HEK293 (cell line): ENCODE measurements at regions not wholly inside any gene's neighbourhood (a gene's known extent, or its start where the extent isn't known, plus 50 kb on each side); places are given as distances from the start of the nearest gene placed in this dataset.
"Not testable (repeated sequence)": the region's sequence is repeated elsewhere in the genome, so short reads cannot be mapped to it uniquely, and the experiment has no call there.

Experiments used
- CTCF ChIA-PET: fragments of 350-600 bp; formaldehyde crosslinking; extraction: SDS; loops from one replicate; lab custom pipeline; 2021; ENCODE audit warnings: antibody characterized with exemption; lab: Yijun Ruan, JAX
- POLR2A ChIA-PET: fragments of 300-600 bp; formaldehyde crosslinking; extraction: SDS; loops from one replicate; lab custom pipeline; 2020; ENCODE audit warnings: antibody characterized with exemption, inconsistent platforms; lab: Yijun Ruan, JAX
- H3K27ac ChIP-seq: fragments of 200-500 bp; sonication (Bioruptor generic); 2 replicates; pipeline ENCODE4 v1.5.1; 2014; ENCODE audit warnings: low read depth, low read length, control low read depth, inconsistent platforms; ENCODE audit errors: extremely low read depth
- H3K36me3 ChIP-seq, 2 experiments: fragments of 200-500 bp in 1 of 2; sonication (Bioruptor generic) in 1 of 2; 1 replicate in 1 of 2; 2 replicates in 1 of 2; pipeline ENCODE4 v1.5.1; 2014 to 2017; ENCODE audit warnings: inconsistent platforms in 2 of 2, low read length in 2 of 2; ENCODE audit not compliant: control insufficient read depth in 2 of 2, insufficient read depth in 1 of 2
- H3K4me1 ChIP-seq: fragments of 200-500 bp; sonication (Bioruptor generic); 2 replicates; pipeline ENCODE4 v1.5.1; 2014; ENCODE audit warnings: mild to moderate bottlenecking, low read length, inconsistent platforms; ENCODE audit not compliant: control insufficient read depth, insufficient read depth
- H3K4me3 ChIP-seq: 2 replicates; pipeline ENCODE4 v1.5.1; 2011; ENCODE audit warnings: low read depth, mild to moderate bottlenecking, control low read depth, low read length, moderate library complexity
- H3K9me3 ChIP-seq: fragments of 200-500 bp; sonication (Bioruptor generic); 2 replicates; pipeline ENCODE4 v1.5.1; 2014; ENCODE audit warnings: low read depth, low read length, inconsistent platforms; ENCODE audit not compliant: control insufficient read depth, insufficient read depth
- GFI1B ChIP-seq: fragments of 450-650 bp; formaldehyde crosslinking; IDR thresholded peaks from 2 replicates; pipeline ENCODE4 v1.5.1; 2016; ENCODE audit warnings: missing biosample characterization, missing genetic modification characterization
- HOXA7 ChIP-seq: sonication (generic); formaldehyde crosslinking; IDR thresholded peaks from 2 replicates; pipeline ENCODE4 v1.8.1; 2022; ENCODE audit warnings: missing genetic modification reagents, borderline replicate concordance
- SP3 ChIP-seq: fragments of 450-650 bp; formaldehyde crosslinking; IDR thresholded peaks from 2 replicates; pipeline ENCODE4 v1.5.1; 2016; ENCODE audit warnings: missing biosample characterization, missing genetic modification characterization
- TSHZ1 ChIP-seq: fragments of 450-650 bp; formaldehyde crosslinking; IDR thresholded peaks from 2 replicates; pipeline ENCODE4 v1.5.1; 2016; ENCODE audit warnings: missing biosample characterization, missing genetic modification characterization, borderline replicate concordance
- YY2 ChIP-seq: fragments of 450-650 bp; formaldehyde crosslinking; IDR thresholded peaks from 2 replicates; pipeline ENCODE4 v1.5.1; 2016; ENCODE audit warnings: missing biosample characterization, missing genetic modification characterization
- ZIC2 ChIP-seq: fragments of 450-650 bp; formaldehyde crosslinking; IDR thresholded peaks from 2 replicates; pipeline ENCODE4 v1.5.1; 2016; ENCODE audit warnings: missing biosample characterization, missing genetic modification characterization
- ZNF146 ChIP-seq: fragments of 450-650 bp; formaldehyde crosslinking; IDR thresholded peaks from 2 replicates; pipeline ENCODE4 v1.5.1; 2016; ENCODE audit warnings: missing biosample characterization, missing genetic modification characterization
- ZNF157 ChIP-seq: fragments of 450-650 bp; formaldehyde crosslinking; IDR thresholded peaks from 2 replicates; pipeline ENCODE4 v1.5.1; 2016; ENCODE audit warnings: missing biosample characterization, missing genetic modification characterization
- ZNF16 ChIP-seq: fragments of 450-650 bp; formaldehyde crosslinking; IDR thresholded peaks from 2 replicates; pipeline ENCODE4 v1.5.1; 2016; ENCODE audit warnings: low read depth, missing biosample characterization, missing genetic modification characterization
- ZNF214 ChIP-seq: fragments of 450-650 bp; formaldehyde crosslinking; IDR thresholded peaks from 2 replicates; pipeline ENCODE4 v1.5.1; 2017; ENCODE audit warnings: missing biosample characterization, mild to moderate bottlenecking, missing genetic modification characterization, borderline replicate concordance
- ZNF248 ChIP-seq: fragments of 450-650 bp; formaldehyde crosslinking; IDR thresholded peaks from 2 replicates; pipeline ENCODE4 v1.5.1; 2017; ENCODE audit warnings: missing biosample characterization, missing genetic modification characterization
- ZNF350 ChIP-seq: fragments of 450-650 bp; formaldehyde crosslinking; IDR thresholded peaks from 2 replicates; pipeline ENCODE4 v1.5.0; 2017; ENCODE audit warnings: missing biosample characterization, mild to moderate bottlenecking, missing genetic modification characterization
- ZNF416 ChIP-seq: fragments of 450-650 bp; formaldehyde crosslinking; IDR thresholded peaks from 2 replicates; pipeline ENCODE4 v1.5.1; 2016; ENCODE audit warnings: missing biosample characterization, missing genetic modification characterization
- ZNF423 ChIP-seq: fragments of 450-650 bp; formaldehyde crosslinking; IDR thresholded peaks from 2 replicates; pipeline ENCODE4 v1.5.1; 2016; ENCODE audit warnings: missing biosample characterization, missing genetic modification characterization
- ZNF510 ChIP-seq: fragments of 450-650 bp; formaldehyde crosslinking; IDR thresholded peaks from 2 replicates; pipeline ENCODE4 v1.5.1; 2018; ENCODE audit warnings: mild to moderate bottlenecking, missing genetic modification characterization, missing biosample characterization; ENCODE audit not compliant: insufficient replicate concordance
- ZNF654 ChIP-seq: fragments of 450-650 bp; formaldehyde crosslinking; IDR thresholded peaks from 2 replicates; pipeline ENCODE4 v1.5.1; 2016; ENCODE audit warnings: low read depth, missing biosample characterization, missing genetic modification characterization
- ZNF704 ChIP-seq: fragments of 450-650 bp; formaldehyde crosslinking; IDR thresholded peaks from 2 replicates; pipeline ENCODE4 v1.5.1; 2016; ENCODE audit warnings: missing biosample characterization, missing genetic modification characterization
- ZSCAN5A ChIP-seq: fragments of 450-650 bp; formaldehyde crosslinking; IDR thresholded peaks from 2 replicates; pipeline ENCODE4 v1.5.1; 2016; ENCODE audit warnings: missing biosample characterization, missing genetic modification characterization
- TF ChIP-seq, protein P1 (sequence below): fragments of 450-650 bp; formaldehyde crosslinking; IDR thresholded peaks from 2 replicates; pipeline ENCODE4; 2016; ENCODE audit warnings: missing biosample characterization, missing genetic modification characterization
- TF ChIP-seq, protein P2 (sequence below): fragments of 450-650 bp; formaldehyde crosslinking; IDR thresholded peaks from 2 replicates; pipeline ENCODE4 v1.5.1; 2017; ENCODE audit warnings: missing biosample characterization, mild to moderate bottlenecking, missing genetic modification characterization, moderate library complexity

GRCh38 chr5:79886456-79886855 is 104.6 kb downstream of the MTX3 start (continued):
- TF ChIP-seq, protein P1, sequence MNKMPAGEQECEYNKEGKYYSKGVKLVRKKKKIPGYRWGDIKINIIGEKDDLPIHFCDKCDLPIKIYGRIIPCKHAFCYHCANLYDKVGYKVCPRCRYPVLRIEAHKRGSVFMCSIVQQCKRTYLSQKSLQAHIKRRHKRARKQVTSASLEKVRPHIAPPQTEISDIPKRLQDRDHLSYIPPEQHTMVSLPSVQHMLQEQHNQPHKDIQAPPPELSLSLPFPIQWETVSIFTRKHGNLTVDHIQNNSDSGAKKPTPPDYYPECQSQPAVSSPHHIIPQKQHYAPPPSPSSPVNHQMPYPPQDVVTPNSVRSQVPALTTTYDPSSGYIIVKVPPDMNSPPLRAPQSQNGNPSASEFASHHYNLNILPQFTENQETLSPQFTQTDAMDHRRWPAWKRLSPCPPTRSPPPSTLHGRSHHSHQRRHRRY (tag by site-specific recombination) = no peak
- no peak for TF ChIP-seq ZNF214 (tag by site-specific recombination)

DNA sequence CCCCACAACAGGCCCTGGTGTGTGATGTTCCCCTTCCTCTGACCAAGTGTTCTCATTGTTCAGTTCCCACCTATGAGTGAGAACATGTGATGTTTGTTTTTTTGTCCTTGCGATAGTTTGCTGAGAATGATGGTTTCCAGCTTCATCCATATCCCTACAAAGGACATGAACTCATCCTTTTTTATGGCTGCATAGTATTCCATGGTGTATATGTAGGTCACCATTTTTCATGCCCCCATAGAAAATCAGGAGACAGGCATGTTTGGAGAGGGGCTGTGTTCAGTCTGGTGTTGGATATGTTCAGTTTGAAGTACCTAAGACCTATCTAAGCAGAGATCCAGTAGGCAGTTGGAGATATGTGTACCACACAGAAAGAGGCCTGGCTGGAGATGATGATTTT is 111.2 kb downstream of the MTX3 start:
- CTCF ChIA-PET = interaction anchor here (1.0 kb wide), 2 partner anchors 13 to 109 kb away, joined by 3 to 5 read pairs; no protein-coding TSS in a partner anchor
- POLR2A ChIA-PET = not testable (repeated sequence)

GRCh38 chr5:79878721-79879336 is 112.2 kb downstream of the MTX3 start:
- H3K36me3 ChIP-seq = no peaks in the 10 kb centered on the region
- H3K9me3 ChIP-seq = no peaks in the 10 kb centered on the region
- TF ChIP-seq ZNF654 = peak; percentile 16
- TF ChIP-seq SP3 = no peak
- POLR2A ChIA-PET = interaction anchor here (0.5 kb wide), 1 partner anchor 262 kb away, joined by 9 read pairs; no protein-coding TSS in a partner anchor
- H3K4me1 ChIP-seq = no peaks in the 10 kb centered on the region
- CTCF ChIA-PET = interaction anchor here (0.5 to 2.1 kb wide), 22 partner anchors 9 to 429 kb away, joined by 3 to 25 read pairs (median 3); partner anchors contain the start of gene MTX3
- no peak overlapping the region for H3K4me3 ChIP-seq
- no peak overlapping the region for H3K27ac ChIP-seq

More for the DNA sequence above, 111.2 kb downstream of the MTX3 start:
- peak; percentile 82 for TF ChIP-seq ZNF146 (tag by site-specific recombination)
- not testable (repeated sequence) for H3K4me1 ChIP-seq, H3K4me3 ChIP-seq, H3K36me3 ChIP-seq, H3K9me3 ChIP-seq, H3K27ac ChIP-seq

DNA sequence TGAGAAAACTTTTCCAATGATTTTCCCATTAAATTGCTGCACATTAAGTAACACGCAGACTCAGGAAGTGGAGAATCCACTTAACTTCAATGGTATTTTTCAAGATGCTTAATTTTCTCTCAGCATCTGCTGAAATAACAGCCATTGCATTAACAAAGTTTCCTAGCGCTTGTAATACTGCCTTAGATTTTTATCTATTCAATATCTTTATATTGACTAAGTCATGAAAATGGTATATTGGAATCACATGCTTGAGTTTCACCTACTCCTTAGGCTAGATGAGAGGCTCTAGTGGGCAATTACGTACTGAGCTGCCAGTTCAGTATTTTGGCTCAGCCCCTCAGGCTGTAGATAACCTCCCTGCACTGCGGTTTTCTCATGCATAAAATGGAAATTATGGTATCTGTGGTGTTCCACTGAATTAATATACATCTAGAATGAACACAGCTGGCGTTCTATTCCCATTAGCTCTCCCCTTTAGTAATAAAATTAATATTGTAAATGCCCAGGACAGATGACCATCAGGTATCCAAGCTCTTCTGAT is 112.9 kb downstream of the MTX3 start:
- Histone ChIP-seq H3K9me3 (no peaks in the 10 kb centered on the region), H3K36me3 (no peaks in the 10 kb centered on the region), H3K27ac (no peak overlapping the region), H3K4me1 (no peaks in the 10 kb centered on the region), H3K4me3 (no peak overlapping the region)
- CTCF ChIA-PET = interaction anchor here (0.6 to 2.1 kb wide), 15 partner anchors 10 to 430 kb away, joined by 3 to 25 read pairs (median 4); no protein-coding TSS in a partner anchor
- POLR2A ChIA-PET = no interaction called here
- no peak for TF ChIP-seq ZIC2 (tag by site-specific recombination)
- no peak for TF ChIP-seq YY2 (tag by site-specific recombination)
- no peak for TF ChIP-seq ZNF704 (tag by site-specific recombination)
- TF ChIP-seq ZNF350 (tag by site-specific recombination) = no peak
- TF ChIP-seq GFI1B (tag by site-specific recombination) = no peak
- TF ChIP-seq TSHZ1 (tag by site-specific recombination) = no peak
- no peak for TF ChIP-seq ZNF248
- TF ChIP-seq ZNF423 (tag by site-specific recombination) = no peak
- no peak for TF ChIP-seq HOXA7 (CRISPR knock-in tag)
- TF ChIP-seq, protein P2, sequence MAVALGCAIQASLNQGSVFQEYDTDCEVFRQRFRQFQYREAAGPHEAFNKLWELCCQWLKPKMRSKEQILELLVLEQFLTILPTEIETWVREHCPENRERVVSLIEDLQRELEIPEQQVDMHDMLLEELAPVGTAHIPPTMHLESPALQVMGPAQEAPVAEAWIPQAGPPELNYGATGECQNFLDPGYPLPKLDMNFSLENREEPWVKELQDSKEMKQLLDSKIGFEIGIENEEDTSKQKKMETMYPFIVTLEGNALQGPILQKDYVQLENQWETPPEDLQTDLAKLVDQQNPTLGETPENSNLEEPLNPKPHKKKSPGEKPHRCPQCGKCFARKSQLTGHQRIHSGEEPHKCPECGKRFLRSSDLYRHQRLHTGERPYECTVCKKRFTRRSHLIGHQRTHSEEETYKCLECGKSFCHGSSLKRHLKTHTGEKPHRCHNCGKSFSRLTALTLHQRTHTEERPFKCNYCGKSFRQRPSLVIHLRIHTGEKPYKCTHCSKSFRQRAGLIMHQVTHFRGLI (tag by site-specific recombination) = no peak
- no peak for TF ChIP-seq ZNF510 (tag by site-specific recombination)
- TF ChIP-seq ZNF157 (tag by site-specific recombination) = no peak
- TF ChIP-seq ZNF16 (tag by site-specific recombination) = no peak
- TF ChIP-seq ZSCAN5A (tag by site-specific recombination) = no peak
- TF ChIP-seq ZNF416 = no peak
